SK-N-SH (cell line): ENCODE measurements at regions not wholly inside any gene's neighbourhood (a gene's known extent, or its start where the extent isn't known, plus 50 kb on each side); places are given as distances from the start of the nearest gene placed in this dataset.
A peak's percentile ranks its signal among the peaks of the same experiment; 100 is the strongest.

Experiments used
- CTCF ChIA-PET: fragments of 300-600, 350-600 bp; formaldehyde crosslinking; extraction: SDS; loops from one replicate; lab custom pipeline; 2021; lab: Yijun Ruan, JAX
- POLR2A ChIA-PET: fragments of 350-600 bp; sonication (Branson Sonifier 250); formaldehyde crosslinking; extraction: SDS; loops from one replicate; lab custom pipeline; 2020; ENCODE audit warnings: antibody characterized with exemption, inconsistent platforms; lab: Yijun Ruan, JAX
- DNase-seq: peaks from one replicate; pipeline ENCODE4 v3.0.0; 2012
- H2AFZ ChIP-seq: fragments of 200-600 bp; sonication (generic); 2 replicates; pipeline ENCODE4 v1.8.1; 2016; ENCODE audit warnings: antibody characterized with exemption, mild to moderate bottlenecking, low read depth
- H3F3A ChIP-seq: fragments of 200-600 bp; sonication (generic); replicated peaks from 2 replicates; pipeline ENCODE3; 2016; ENCODE audit warnings: antibody characterized with exemption, mild to moderate bottlenecking; ENCODE audit not compliant: insufficient read depth
- H3K27ac ChIP-seq, 2 experiments: fragments of 200-500 bp in 1 of 2; fragments of 200-600 bp in 1 of 2; sonication (Bioruptor generic) in 1 of 2; sonication (generic), shearing (Covaris generic) in 1 of 2; 2 replicates each; pipeline versions ENCODE4 v1.5.1 to v1.6.1; 2014 to 2016; ENCODE audit warnings: low read depth in 2 of 2, inconsistent platforms in 1 of 2, low read length in 1 of 2, mild to moderate bottlenecking in 1 of 2, mixed read lengths in 1 of 2
- H3K27me3 ChIP-seq: fragments of 200-600 bp; sonication (generic), shearing (Covaris generic); 2 replicates; pipeline ENCODE4 v1.6.1; 2016; ENCODE audit warnings: mixed run types; ENCODE audit not compliant: insufficient read depth
- H3K36me3 ChIP-seq, 2 experiments: fragments of 200-500 bp in 1 of 2; fragments of 200-600 bp in 1 of 2; sonication (Bioruptor generic) in 1 of 2; sonication (generic) in 1 of 2; replicated peaks in 1 of 2; 2 replicates each; pipeline versions ENCODE3 to v1.5.1; 2014 to 2016; ENCODE audit warnings: low read length in 1 of 2, mild to moderate bottlenecking in 1 of 2; ENCODE audit not compliant: insufficient read depth in 2 of 2, control insufficient read depth in 1 of 2
- H3K4me1 ChIP-seq, 2 experiments: fragments of 200-500 bp in 1 of 2; fragments of 200-600 bp in 1 of 2; sonication (Bioruptor generic) in 1 of 2; sonication (generic), shearing (Covaris generic) in 1 of 2; 2 replicates each; pipeline versions ENCODE4 v1.5.1 to v1.6.1; 2014 to 2016; ENCODE audit warnings: low read depth in 1 of 2, low read length in 1 of 2, mixed run types in 1 of 2; ENCODE audit not compliant: insufficient read depth in 2 of 2, control insufficient read depth in 1 of 2
- H3K4me2 ChIP-seq: fragments of 200-600 bp; sonication (generic), shearing (Covaris generic); 2 replicates; pipeline ENCODE4 v1.6.1; 2017; ENCODE audit warnings: mixed run types
- H3K4me3 ChIP-seq, 2 experiments: fragments of 200-500 bp in 1 of 2; fragments of 200-600 bp in 1 of 2; sonication (Bioruptor generic) in 1 of 2; sonication (generic), shearing (Covaris generic) in 1 of 2; 2 replicates each; pipeline versions ENCODE4 v1.5.1 to v1.8.1; 2014 to 2016; ENCODE audit warnings: low read depth in 2 of 2, inconsistent platforms in 1 of 2, low read length in 1 of 2, mild to moderate bottlenecking in 1 of 2, mixed read lengths in 1 of 2, moderate library complexity in 1 of 2
- H3K79me2 ChIP-seq: fragments of 200-600 bp; sonication (generic); 2 replicates; pipeline ENCODE4 v1.8.1; 2017; ENCODE audit warnings: mild to moderate bottlenecking; ENCODE audit not compliant: insufficient read depth
- H3K9ac ChIP-seq: fragments of 200-600 bp; sonication (generic); 2 replicates; pipeline ENCODE4 v1.6.1; 2017; ENCODE audit warnings: mixed run types
- H3K9me2 ChIP-seq: fragments of 200-600 bp; sonication (generic); 2 replicates; pipeline ENCODE4 v1.6.1; 2017; ENCODE audit warnings: mixed run types
- H3K9me3 ChIP-seq: fragments of 200-600 bp; sonication (generic); 2 replicates; pipeline ENCODE4 v1.6.1; 2017; ENCODE audit warnings: mixed run types, mild to moderate bottlenecking, moderate library complexity
- H4K20me1 ChIP-seq: fragments of 200-600 bp; sonication (generic); 2 replicates; pipeline ENCODE4 v1.6.1; 2017; ENCODE audit warnings: mild to moderate bottlenecking, mixed run types; ENCODE audit not compliant: insufficient read depth
- CTCF ChIP-seq: fragments of 200-600 bp; sonication (generic); IDR thresholded peaks from 2 replicates; pipeline ENCODE4 v1.6.1; 2017; ENCODE audit warnings: antibody characterized with exemption, mild to moderate bottlenecking, moderate library complexity
- EP300 ChIP-seq, 2 experiments: IDR thresholded peaks; 2 replicates each; pipeline versions ENCODE4 v1.4.0 to v1.6.1; 2012; ENCODE audit warnings: borderline replicate concordance in 1 of 2, low read depth in 1 of 2, low read length in 1 of 2
- EZH2phosphoT487 ChIP-seq: fragments of 200-600 bp; sonication (generic); IDR thresholded peaks from 2 replicates; pipeline ENCODE4 v1.6.1; 2017; ENCODE audit warnings: low read depth, mixed run types, mild to moderate bottlenecking, antibody characterized with exemption, moderate library complexity, borderline replicate concordance
- FOXJ3 ChIP-seq: sonication (generic); formaldehyde crosslinking; IDR thresholded peaks from 2 replicates; pipeline ENCODE4 v1.5.1; 2020; ENCODE audit warnings: mild to moderate bottlenecking, missing genetic modification reagents
- GABPA ChIP-seq: IDR thresholded peaks from 2 replicates; pipeline ENCODE4 v1.4.0; 2012; ENCODE audit warnings: low read depth, mild to moderate bottlenecking
- IRF3 ChIP-seq: fragments of 150-350 bp; IDR thresholded peaks from 2 replicates; pipeline ENCODE4 v1.6.1; 2016; ENCODE audit warnings: mild to moderate bottlenecking, low read depth, low read length
- MAX ChIP-seq: IDR thresholded peaks from 2 replicates; pipeline ENCODE4 v1.4.0; 2012; ENCODE audit warnings: low read depth
- MEF2A ChIP-seq: IDR thresholded peaks from 2 replicates; pipeline ENCODE4 v1.4.0; 2012; ENCODE audit warnings: low read depth, borderline replicate concordance
- NRF1 ChIP-seq: IDR thresholded peaks from 2 replicates; pipeline ENCODE4 v1.6.1; 2012; ENCODE audit warnings: low read depth, mild to moderate bottlenecking, low read length
- PBX3 ChIP-seq: IDR thresholded peaks from 2 replicates; pipeline ENCODE4; 2012
- RFX5 ChIP-seq: IDR thresholded peaks from 2 replicates; pipeline ENCODE4 v1.6.1; 2012; ENCODE audit warnings: mild to moderate bottlenecking, improper control_type of control experiment, low read length
- SIN3A ChIP-seq: IDR thresholded peaks from 2 replicates; pipeline ENCODE4 v1.6.1; 2012; ENCODE audit warnings: low read depth, mild to moderate bottlenecking, low read length, moderate library complexity, borderline replicate concordance
- SMC3 ChIP-seq: IDR thresholded peaks from 2 replicates; pipeline ENCODE4 v1.6.1; 2012; ENCODE audit warnings: low read depth, low read length, improper control_type of control experiment
- TAF1 ChIP-seq: IDR thresholded peaks from 2 replicates; pipeline ENCODE4 v1.6.1; 2012; ENCODE audit warnings: low read depth, mild to moderate bottlenecking, low read length, moderate library complexity, borderline replicate concordance
- TCF12 ChIP-seq: IDR thresholded peaks from 2 replicates; pipeline ENCODE4 v1.4.0; 2012
- USF1 ChIP-seq: IDR thresholded peaks from 2 replicates; pipeline ENCODE4 v1.4.0; 2012; ENCODE audit warnings: low read depth, borderline replicate concordance
- WGBS: methylation state at CpG from one replicate; pipeline ENCODE4 v1.1.6; 2017; ENCODE audit warnings: low lambda C conversion rate; 5-methylcytosine and 5-hydroxymethylcytosine counted together

GRCh38 chr13:102977471-102977870 lies 88.7 kb downstream of the SLC10A2 start:
- no peaks in the 10 kb centered on the region for H3K9me2 ChIP-seq
- TF ChIP-seq MAX = no peak
- no peak for TF ChIP-seq CTCF
- no peak for TF ChIP-seq MEF2A
- TF ChIP-seq SMC3 = no peak
- TF ChIP-seq IRF3 = no peak
- TF ChIP-seq GABPA = no peak
- TF ChIP-seq EP300 (IDR thresholded peaks at IDR 0.05; ENCODE audit: borderline replicate concordance in 1 of 2, low read depth in 1 of 2, low read length in 1 of 2) = no peak
- no peak for TF ChIP-seq PBX3
- TF ChIP-seq SIN3A = no peak
- TF ChIP-seq RFX5 = no peak
- TF ChIP-seq TAF1 = no peak
- no peak for TF ChIP-seq TCF12
- no peak for TF ChIP-seq EZH2phosphoT487
- TF ChIP-seq NRF1 = no peak
- TF ChIP-seq USF1 = no peak
- TF ChIP-seq FOXJ3 (CRISPR knock-in tag) = no peak
- no peak for DNase-seq
- H3K9me3 ChIP-seq = no peaks in the 10 kb centered on the region
- peak overlapping the region; percentile 25; the same call in 1 of the 2 replicates for H2AFZ ChIP-seq
- POLR2A ChIA-PET = no interaction called here
- no peaks in the 10 kb centered on the region for H3K36me3 ChIP-seq
- H3F3A ChIP-seq = no peaks in the 10 kb centered on the region
- H3K4me3 ChIP-seq = no peak overlapping the region; a peak in 1 of 4 replicates
- 0 out of 4 replicates have a peak overlapping the region, but pooled peaks of 1 of the 2 experiments have one; percentile 11 for H3K27ac ChIP-seq
- H3K4me2 ChIP-seq = peak overlapping the region; percentile 21; the same call in 1 of the 2 replicates
- CTCF ChIA-PET = interaction anchor here (1.4 kb wide), 1 partner anchor 107 kb away, joined by 6 read pairs; no protein-coding TSS in a partner anchor
- H3K79me2 ChIP-seq = no peaks in the 10 kb centered on the region
- 51% methylated on average over 2 of the region's 2 CpGs for WGBS
- H3K27me3 ChIP-seq = no peaks in the 10 kb centered on the region
- H3K9ac ChIP-seq = no peak overlapping the region
- no peaks in the 10 kb centered on the region for H4K20me1 ChIP-seq
- peaks cover 0 to 2% of the 10 kb centered on the region in 2 experiments; a peak in 1 of 4 replicates for H3K4me1 ChIP-seq
